ENCODE measurements at regions not wholly inside any gene's neighbourhood (a gene's known extent, or its start where the extent isn't known, plus 50 kb on each side); places are given as distances from the start of the nearest gene placed in this dataset.
"Not testable (repeated sequence)": the region's sequence is repeated elsewhere in the genome, so short reads cannot be mapped to it uniquely, and the experiment has no call there.

- DNase-seq, result no peak
These were observed 63.5 kb downstream of the PCDH18 start for GRCh38 chr4:137468836-137469235.

GRCh38 chr4:137467537-137467936, 64.8 kb downstream of the PCDH18 start:
- peak; percentile 45 for DNase-seq

- peak; percentile 73 for DNase-seq
These were observed 68.8 kb downstream of the PCDH18 start for GRCh38 chr4:137463377-137464003.

GRCh38 chr4:137455647-137456321, 76.5 kb downstream of the PCDH18 start:
- DNase-seq, result no peak

GRCh38 chr4:137454767-137455166, 77.5 kb downstream of the PCDH18 start:
- DNase-seq, result no peak

- DNase-seq, result no peak
These were observed 79.5 kb downstream of the PCDH18 start for GRCh38 chr4:137452799-137453198.

GRCh38 chr4:137451172-137451825, 81.0 kb downstream of the PCDH18 start:
- no peak for DNase-seq

- no peak for DNase-seq
These were observed 83.9 kb downstream of the PCDH18 start for GRCh38 chr4:137448402-137448801.

- DNase-seq, result no peak
These were observed 86.2 kb downstream of the PCDH18 start for GRCh38 chr4:137446071-137446470.

GRCh38 chr4:137443031-137443800, 89.1 kb downstream of the PCDH18 start:
- no peak for DNase-seq

- no peak for DNase-seq
These were observed 99.6 kb downstream of the PCDH18 start for GRCh38 chr4:137432446-137433311.

GRCh38 chr4:137430171-137430570, 102.1 kb downstream of the PCDH18 start:
- no peak for DNase-seq

- DNase-seq, result no peak
These were observed 104.9 kb downstream of the PCDH18 start for GRCh38 chr4:137427411-137427810.

- DNase-seq, result no peak
These were observed 107.0 kb downstream of the PCDH18 start for GRCh38 chr4:137425281-137425680.

GRCh38 chr4:137422666-137423065, 109.6 kb downstream of the PCDH18 start:
- DNase-seq, result no peak

- DNase-seq, result no peak
These were observed 110.5 kb downstream of the PCDH18 start for GRCh38 chr4:137421796-137422195.

- no peak for DNase-seq
These were observed 111.3 kb downstream of the PCDH18 start for GRCh38 chr4:137420901-137421396.

- DNase-seq, result no peak
These were observed 114.6 kb downstream of the PCDH18 start for GRCh38 chr4:137417676-137418075.

- DNase-seq, result no peak
These were observed 117.5 kb downstream of the PCDH18 start for GRCh38 chr4:137414802-137415201.

GRCh38 chr4:137408527-137409177, 123.6 kb downstream of the PCDH18 start:
- no peak for DNase-seq

- DNase-seq, result not testable (repeated sequence)
These were observed 126.5 kb downstream of the PCDH18 start for GRCh38 chr4:137405833-137406232.

- DNase-seq, result no peak
These were observed 138.3 kb downstream of the PCDH18 start for GRCh38 chr4:137394018-137394417.
